Loucy (cell line): ENCODE measurements at regions not wholly inside any gene's neighbourhood (a gene's known extent, or its start where the extent isn't known, plus 50 kb on each side); places are given as distances from the start of the nearest gene placed in this dataset.

ENCODE experiments used
- H2AFZ ChIP-seq: fragments of 200-600 bp; sonication (generic); 2 replicates; pipeline ENCODE4 v1.6.0; 2016; ENCODE audit warnings: antibody characterized with exemption, mild to moderate bottlenecking, low read length, moderate library complexity
- H3F3A ChIP-seq: fragments of 200-600 bp; 2 replicates; pipeline ENCODE4 v1.6.0; 2016; ENCODE audit warnings: antibody characterized with exemption, low read depth, mild to moderate bottlenecking
- H3K27me3 ChIP-seq: fragments of 200-600 bp; sonication (generic); 2 replicates; pipeline ENCODE4 v1.6.1; 2014; ENCODE audit warnings: low read length, mild to moderate bottlenecking; ENCODE audit not compliant: insufficient read depth, poor library complexity, severe bottlenecking
- H3K36me3 ChIP-seq: fragments of 200-600 bp; sonication (generic); 2 replicates; pipeline ENCODE4 v1.6.1; 2016; ENCODE audit warnings: low read length; ENCODE audit not compliant: insufficient read depth
- H3K4me1 ChIP-seq: fragments of 200-600 bp; sonication (generic); 2 replicates; pipeline ENCODE4 v1.5.1; 2014; ENCODE audit warnings: low read length, mild to moderate bottlenecking; ENCODE audit not compliant: insufficient read depth, poor library complexity, severe bottlenecking
- H3K4me2 ChIP-seq: fragments of 200-600 bp; sonication (generic); 2 replicates; pipeline ENCODE4 v1.6.0; 2014; ENCODE audit warnings: antibody characterized with exemption, low read length, low read depth, mild to moderate bottlenecking; ENCODE audit not compliant: poor library complexity, severe bottlenecking
- H3K4me3 ChIP-seq: fragments of 200-600 bp; sonication (generic); 2 replicates; pipeline ENCODE4 v1.5.1; 2014; ENCODE audit warnings: low read length, mild to moderate bottlenecking, mixed read lengths; ENCODE audit not compliant: poor library complexity, severe bottlenecking
- H3K79me2 ChIP-seq: fragments of 200-600 bp; sonication (generic); 2 replicates; pipeline ENCODE4 v1.6.1; 2014; ENCODE audit warnings: low read length; ENCODE audit not compliant: insufficient read depth
- H3K9ac ChIP-seq: fragments of 200-600 bp; sonication (generic); 2 replicates; pipeline ENCODE4 v1.6.0; 2014; ENCODE audit warnings: mild to moderate bottlenecking, low read depth, low read length, moderate library complexity; ENCODE audit not compliant: poor library complexity, severe bottlenecking
- H3K9me2 ChIP-seq: fragments of 200-600 bp; sonication (generic); replicated peaks from 2 replicates; pipeline ENCODE4 v1.6.1; 2016; ENCODE audit warnings: low read depth, low read length, mixed read lengths
- H3K9me3 ChIP-seq: fragments of 200-600 bp; sonication (generic); 2 replicates; pipeline ENCODE4 v1.6.1; 2014; ENCODE audit warnings: mild to moderate bottlenecking, antibody characterized with exemption, low read length, low read depth; ENCODE audit not compliant: insufficient read depth
- H4K20me1 ChIP-seq: fragments of 200-600 bp; sonication (generic); 2 replicates; pipeline ENCODE4 v1.6.0; 2014; ENCODE audit warnings: antibody characterized with exemption, low read length, mild to moderate bottlenecking; ENCODE audit not compliant: insufficient read depth, poor library complexity, severe bottlenecking
- CTCF ChIP-seq: fragments of 200-600 bp; sonication (generic); conservative IDR thresholded peaks from 2 replicates; pipeline ENCODE4 v1.5.1; 2014; ENCODE audit warnings: mild to moderate bottlenecking, antibody characterized with exemption, low read length
- EZH2phosphoT487 ChIP-seq: fragments of 200-600 bp; IDR thresholded peaks from 2 replicates; pipeline ENCODE4 v1.6.1; 2018; ENCODE audit warnings: antibody characterized with exemption, mild to moderate bottlenecking, moderate library complexity, borderline replicate concordance

- Histone ChIP-seq H3F3A (no peaks in the 10 kb centered on the region), H4K20me1 (no peaks in the 10 kb centered on the region), H3K4me2 (no peak overlapping the region)
Measured at GRCh38 chr5:73274121-73274520, 101.1 kb downstream of the TMEM174 start.

GRCh38 chr5:73273379-73274050 is 100.5 kb downstream of the TMEM174 start:
- Histone ChIP-seq H3K36me3 (no peaks in the 10 kb centered on the region), H3K79me2 (no peaks in the 10 kb centered on the region), H2AFZ (no peak overlapping the region), H3K9me2 (no peaks in the 10 kb centered on the region), H3F3A (no peaks in the 10 kb centered on the region), H3K4me3 (no peak overlapping the region), H3K9ac (no peak overlapping the region), H3K4me2 (no peak overlapping the region), H3K4me1 (no peaks in the 10 kb centered on the region), H3K9me3 (no peaks in the 10 kb centered on the region), H4K20me1 (no peaks in the 10 kb centered on the region), H3K27me3 (no peaks in the 10 kb centered on the region)
- no peak for TF ChIP-seq EZH2phosphoT487
- no peak for TF ChIP-seq CTCF

More at GRCh38 chr5:73274121-73274520, 101.1 kb downstream of the TMEM174 start:
- Histone ChIP-seq H3K9me2 (no peaks in the 10 kb centered on the region), H3K4me3 (no peak overlapping the region), H3K9ac (no peak overlapping the region), H2AFZ (no peak overlapping the region), H3K9me3 (no peaks in the 10 kb centered on the region), H3K4me1 (no peaks in the 10 kb centered on the region), H3K27me3 (no peaks in the 10 kb centered on the region), H3K79me2 (no peaks in the 10 kb centered on the region), H3K36me3 (no peaks in the 10 kb centered on the region)
- TF ChIP-seq CTCF (no peak), EZH2phosphoT487 (no peak)

- Histone ChIP-seq H3K4me1 (no peaks in the 10 kb centered on the region), H3K9ac (no peak overlapping the region), H3K27me3 (no peaks in the 10 kb centered on the region), H2AFZ (no peak overlapping the region), H3K9me3 (no peaks in the 10 kb centered on the region), H3F3A (no peaks in the 10 kb centered on the region), H3K4me3 (no peak overlapping the region), H4K20me1 (no peaks in the 10 kb centered on the region), H3K9me2 (no peaks in the 10 kb centered on the region), H3K79me2 (no peaks in the 10 kb centered on the region), H3K36me3 (no peaks in the 10 kb centered on the region), H3K4me2 (no peak overlapping the region)
- no peak for TF ChIP-seq CTCF
- TF ChIP-seq EZH2phosphoT487 = no peak
Measured at GRCh38 chr5:73272351-73272750, 99.4 kb downstream of the TMEM174 start.
